Pancreas (tissue), 10 donors: ENCODE measurements at regions not wholly inside any gene's neighbourhood (a gene's known extent, or its start where the extent isn't known, plus 50 kb on each side); places are given as distances from the start of the nearest gene placed in this dataset.

Experiments used
- ATAC-seq, 4 donors: fragments of 200-7000 bp; cut with Tn5 transposase; one replicate each; pipeline versions ENCODE4 v1.8.0 to v1.9.1; 2020; ENCODE audit warnings: mild to moderate bottlenecking in 4 of 4, moderate library complexity in 4 of 4
- DNase-seq, 6 donors: peaks; one replicate each; pipeline ENCODE4 v3.0.0-alpha.2; 2020
- FAIRE-seq: peaks from 2 replicates; lab custom pipeline; 2012; peaks lifted over from hg19 to GRCh38; lab: Jason Lieb, UNC
- H3K27ac ChIP-seq, 4 donors: fragments of 200-600 bp; sonication (generic); 1 replicate in 3 of 4; 2 replicates in 1 of 4; pipeline versions ENCODE4 v1.5.0 to v1.8.0; 2020
- H3K27me3 ChIP-seq, 4 donors: fragments of 200-600 bp; one replicate each; pipeline ENCODE4 v1.8.0; 2021
- H3K36me3 ChIP-seq, 3 donors: fragments of 200-600 bp; sonication (generic) in 1 of 3; one replicate each; pipeline versions ENCODE4 v1.5.0 to v1.8.0; 2020 to 2021
- H3K4me1 ChIP-seq, 3 donors: fragments of 200-600 bp; one replicate each; pipeline ENCODE4 v1.8.0; 2021
- H3K4me3 ChIP-seq, 4 donors: fragments of 200-600 bp; sonication (generic) in 2 of 4; one replicate each; pipeline versions ENCODE4 v1.5.0 to v1.8.0; 2020 to 2021
- H3K9me3 ChIP-seq, 4 donors: fragments of 200-600 bp; one replicate each; pipeline ENCODE4 v1.8.0; 2021
- WGBS, 2 donors: extraction: QIAGEN DNeasy Blood & Tissue Kit; methylation state at CpG; one replicate each; pipeline ENCODE4 v1.1.7; 2013; 5-methylcytosine and 5-hydroxymethylcytosine counted together
- intact Hi-C, 3 donors: fragments of 100-400 bp; cut with DNase I; formaldehyde crosslinking; loops; one replicate each; pipeline versions ENCODE4 v1.11.1 to v1.14.2; 2022
- TF ChIP-seq, protein P1 (sequence below), 4 donors: fragments of 200-600 bp; sonication (generic) in 3 of 4; IDR thresholded peaks; one replicate each; pipeline versions ENCODE4 v1.5.0 to v1.8.0; 2021; ENCODE audit warnings: antibody characterized with exemption in 4 of 4
- donor health status: healthy with polysubstance abuse.
- donor health status: DM: no; HTN: no; CAD: no; lungs with moderate emphysema.
- donor health status: DM: no; HTN: no; CAD: no.
- donor health status: control.
- donor health status: control.
- donor health status: Bipolar disorder and iron deficiency.
- donor health status: DM: yes; HTN: yes; CAD: no.
- donor health status: DM: no; HTN: no; CAD: no.
- donor health status: DM: no; HTN: no; CAD: no.
- donor health status: DM: yes; HTN: yes; CAD: no.

DNA sequence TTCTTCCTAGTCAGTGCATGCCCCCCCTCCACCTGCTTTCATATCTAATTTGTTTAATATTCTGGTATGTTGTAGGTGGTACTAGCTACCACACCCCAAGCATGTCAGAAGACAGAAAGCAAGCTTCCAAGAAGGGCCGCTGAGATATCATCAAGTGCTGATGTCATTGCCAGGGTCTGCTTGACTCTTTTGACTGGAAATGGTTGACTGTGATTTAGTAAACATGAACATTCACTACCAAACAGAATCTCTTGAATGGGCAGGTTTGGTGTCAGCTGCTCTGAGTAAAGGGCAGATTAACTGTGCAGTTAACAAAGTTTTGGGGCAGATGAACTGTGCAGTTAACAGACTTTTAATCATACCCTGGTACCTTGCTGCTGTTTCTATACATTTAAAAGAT lies 244.2 kb upstream of the SATB1 start:
- no peak for ATAC-seq
- intact Hi-C loops: no loop called here
- Histone ChIP-seq H3K9me3 (no peaks in the 10 kb centered on the region), H3K36me3 (no peaks in the 10 kb centered on the region), H3K4me3 (no peak overlapping the region), H3K27me3 (no peaks in the 10 kb centered on the region), H3K4me1 (no peaks in the 10 kb centered on the region), H3K27ac (no peak overlapping the region)
- FAIRE-seq: no peak
- no peak for DNase-seq
- WGBS, 2 donors: 81 to 88% methylated on average over 1 of the region's 1 CpG
- TF ChIP-seq, protein P1, sequence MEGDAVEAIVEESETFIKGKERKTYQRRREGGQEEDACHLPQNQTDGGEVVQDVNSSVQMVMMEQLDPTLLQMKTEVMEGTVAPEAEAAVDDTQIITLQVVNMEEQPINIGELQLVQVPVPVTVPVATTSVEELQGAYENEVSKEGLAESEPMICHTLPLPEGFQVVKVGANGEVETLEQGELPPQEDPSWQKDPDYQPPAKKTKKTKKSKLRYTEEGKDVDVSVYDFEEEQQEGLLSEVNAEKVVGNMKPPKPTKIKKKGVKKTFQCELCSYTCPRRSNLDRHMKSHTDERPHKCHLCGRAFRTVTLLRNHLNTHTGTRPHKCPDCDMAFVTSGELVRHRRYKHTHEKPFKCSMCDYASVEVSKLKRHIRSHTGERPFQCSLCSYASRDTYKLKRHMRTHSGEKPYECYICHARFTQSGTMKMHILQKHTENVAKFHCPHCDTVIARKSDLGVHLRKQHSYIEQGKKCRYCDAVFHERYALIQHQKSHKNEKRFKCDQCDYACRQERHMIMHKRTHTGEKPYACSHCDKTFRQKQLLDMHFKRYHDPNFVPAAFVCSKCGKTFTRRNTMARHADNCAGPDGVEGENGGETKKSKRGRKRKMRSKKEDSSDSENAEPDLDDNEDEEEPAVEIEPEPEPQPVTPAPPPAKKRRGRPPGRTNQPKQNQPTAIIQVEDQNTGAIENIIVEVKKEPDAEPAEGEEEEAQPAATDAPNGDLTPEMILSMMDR (IDR thresholded peaks at IDR 0.05): no peak

DNA sequence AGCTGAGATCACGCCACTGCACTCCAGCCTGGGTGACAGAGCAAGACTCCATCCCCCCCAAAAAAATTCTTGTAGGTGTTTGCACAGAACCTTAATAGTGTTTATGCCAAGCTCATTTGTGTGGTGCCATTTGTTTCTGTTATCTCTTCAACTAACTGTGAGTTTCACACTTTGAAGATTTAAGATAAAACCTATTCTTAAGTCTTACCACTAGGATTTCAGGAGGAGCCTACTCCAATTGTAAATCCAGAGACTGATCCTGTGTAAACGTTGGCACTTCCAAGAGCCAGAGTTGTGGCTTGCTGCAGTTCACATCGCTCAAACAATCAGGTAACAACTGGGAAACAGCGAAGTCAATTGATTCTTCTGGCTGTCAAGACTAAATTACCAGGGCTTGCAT lies 242.4 kb upstream of the SATB1 start:
- H3K27me3 ChIP-seq: no peaks in the 10 kb centered on the region
- no peaks in the 10 kb centered on the region for H3K9me3 ChIP-seq
- TF ChIP-seq, protein P1 (IDR thresholded peaks at IDR 0.05): no peak
- H3K36me3 ChIP-seq: no peaks in the 10 kb centered on the region
- DNase-seq (no peak), ATAC-seq (no peak), FAIRE-seq (no peak)
- no peak overlapping the region for H3K27ac ChIP-seq
- H3K4me1 ChIP-seq: no peaks in the 10 kb centered on the region
- intact Hi-C loops: no loop called here
- 38 to 46% methylated on average over 4 of the region's 4 CpGs for WGBS, 2 donors
- no peak overlapping the region for H3K4me3 ChIP-seq

DNA sequence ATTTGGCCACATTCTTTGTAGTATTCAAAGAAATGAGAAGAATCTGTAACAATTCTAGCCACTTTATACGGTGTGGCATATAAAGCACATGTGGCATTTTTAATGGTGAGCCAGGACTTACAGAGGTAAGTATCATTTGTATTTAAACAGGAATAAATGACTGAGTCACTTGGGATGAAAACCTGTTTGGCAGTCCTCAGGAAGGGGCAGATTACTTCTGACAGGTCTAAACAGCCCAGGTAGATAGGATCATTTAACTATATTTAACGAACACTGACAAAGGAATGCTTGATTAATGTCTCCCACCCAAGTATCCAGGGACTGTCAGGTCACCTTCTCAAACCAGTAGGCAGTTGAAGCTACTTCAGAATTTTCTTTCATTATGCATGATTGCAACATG lies 241.5 kb upstream of the SATB1 start:
- intact Hi-C loops: no loop called here
- Histone ChIP-seq H3K36me3 (no peaks in the 10 kb centered on the region), H3K9me3 (no peaks in the 10 kb centered on the region), H3K27me3 (no peaks in the 10 kb centered on the region), H3K4me3 (no peak overlapping the region), H3K4me1 (no peaks in the 10 kb centered on the region), H3K27ac (no peak overlapping the region)
- 42 to 46% methylated on average over 2 of the region's 2 CpGs for WGBS, 2 donors
- FAIRE-seq: no peak
- TF ChIP-seq, protein P1 (IDR thresholded peaks at IDR 0.05): no peak
- no peak for DNase-seq
- no peak for ATAC-seq

DNA sequence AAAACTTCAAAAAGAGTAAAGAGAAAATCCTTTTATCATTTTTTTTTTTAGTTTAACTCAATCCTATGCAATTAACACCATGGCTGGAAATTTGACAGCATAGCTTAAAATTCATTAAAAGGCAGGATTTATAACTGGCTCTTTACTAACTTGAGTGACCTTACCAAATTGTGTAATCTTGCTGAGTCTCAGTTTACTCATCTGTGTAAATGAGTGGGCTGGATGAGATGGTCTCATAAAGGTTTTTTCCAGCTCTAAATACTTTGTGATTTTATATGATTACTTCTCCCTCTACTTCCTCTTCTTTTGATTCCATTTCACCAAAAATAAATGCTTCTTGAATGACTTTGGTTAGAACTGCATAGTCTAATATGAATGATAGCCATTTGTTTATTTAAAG lies 234.9 kb upstream of the SATB1 start:
- no peak for FAIRE-seq
- intact Hi-C loops: no loop called here
- no peaks in the 10 kb centered on the region for H3K27me3 ChIP-seq
- ATAC-seq: no peak
- TF ChIP-seq, protein P1 (IDR thresholded peaks at IDR 0.05): no peak
- H3K27ac ChIP-seq: peak overlapping the region in 1 of 4 donors; percentile 28
- no peak for DNase-seq
- no peaks in the 10 kb centered on the region for H3K9me3 ChIP-seq
- peaks cover 0 to 9% (median 0%) of the 10 kb centered on the region in 3 donors for H3K4me1 ChIP-seq
- no peaks in the 10 kb centered on the region for H3K36me3 ChIP-seq
- H3K4me3 ChIP-seq: no peak overlapping the region

DNA sequence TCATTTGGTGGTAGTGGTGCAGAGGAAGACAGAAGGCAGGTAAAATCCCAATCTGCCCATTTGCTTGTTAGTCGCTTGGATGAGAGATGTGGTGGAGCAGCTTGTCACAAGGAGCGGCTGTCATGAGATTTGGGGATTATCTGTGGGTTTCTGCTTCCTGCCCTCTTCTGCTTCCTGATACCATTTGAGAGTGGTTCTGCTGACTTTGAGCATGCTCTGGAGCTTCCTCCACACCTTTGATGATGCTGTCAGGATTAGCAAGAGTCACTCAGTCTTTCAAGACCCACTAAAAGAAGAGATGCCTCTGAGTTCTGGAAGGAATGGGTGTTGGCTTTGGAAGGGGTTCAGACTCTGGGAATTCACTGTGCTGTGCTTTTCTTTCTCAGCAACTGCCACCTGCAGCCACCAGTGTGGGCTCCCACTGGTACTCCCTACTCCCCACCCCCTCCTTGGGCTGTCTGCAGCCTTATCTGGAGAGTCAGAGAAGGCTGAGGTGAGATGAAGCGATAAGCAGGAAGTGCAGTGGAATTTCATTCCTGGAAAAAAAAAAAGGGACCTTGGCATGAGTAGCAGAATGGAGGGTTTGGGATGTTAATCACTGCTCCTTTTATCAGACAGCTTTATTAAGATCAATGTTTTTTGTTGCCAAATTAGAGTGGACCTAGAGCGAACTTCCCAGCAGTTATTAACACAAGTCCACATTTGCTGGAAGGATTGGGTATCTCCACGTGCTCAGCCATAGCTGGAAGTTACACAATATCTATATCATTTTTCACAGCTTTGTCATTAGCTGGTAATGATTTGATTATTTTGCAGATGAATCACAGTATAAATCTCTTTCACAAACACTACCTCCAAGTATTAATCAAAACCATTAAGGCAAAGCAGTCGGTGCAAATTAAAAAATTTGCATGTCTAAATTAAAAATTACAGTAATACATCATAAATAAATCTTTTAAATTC lies 233.0 kb upstream of the SATB1 start:
- Histone ChIP-seq H3K4me1 (peaks cover 0 to 9% (median 0%) of the 10 kb centered on the region in 3 donors), H3K27me3 (no peaks in the 10 kb centered on the region), H3K4me3 (no peak overlapping the region), H3K9me3 (no peaks in the 10 kb centered on the region), H3K27ac (peak overlapping the region in 1 of 4 donors; percentile 28), H3K36me3 (no peaks in the 10 kb centered on the region)
- FAIRE-seq: no peak
- WGBS, 2 donors: 35 to 43% methylated on average over 6 of the region's 6 CpGs
- intact Hi-C loops: no loop called here
- peak in 4 of 6 donors; percentile 30 to 51 (median 38) for DNase-seq
- TF ChIP-seq, protein P1 (IDR thresholded peaks at IDR 0.05): no peak
- peak; percentile 87 to 94 (median 90) for ATAC-seq
